Panc1 (cell line): ENCODE measurements at regions not wholly inside any gene's neighbourhood (a gene's known extent, or its start where the extent isn't known, plus 50 kb on each side); places are given as distances from the start of the nearest gene placed in this dataset.

Experiments used
- ATAC-seq: fragments of 200-7000 bp; cut with Tn5 transposase; 2 replicates; pipeline ENCODE4 v1.9.1; 2020; ENCODE audit warnings: mild to moderate bottlenecking, moderate library complexity
- BruUV-seq: library from RNA; stranded (reverse); fragments of 400-500 nt; replicated peaks from 2 replicates; lab custom pipeline; 2021; lab: Mats Ljungman, UMichigan
- CTCF ChIA-PET: fragments of 300-600 bp; sonication (Branson Sonifier 250); formaldehyde crosslinking; loops from one replicate; lab custom pipeline; 2022; ENCODE audit warnings: antibody characterized with exemption; lab: Charles Lee
- POLR2A ChIA-PET: fragments of 300-600 bp; sonication (Branson Sonifier 250); formaldehyde crosslinking; loops from one replicate; lab custom pipeline; 2022; ENCODE audit warnings: antibody characterized with exemption; lab: Charles Lee
- DNase-seq: peaks from one replicate; pipeline ENCODE4 v3.0.0-alpha.2; 2010; ENCODE audit warnings: low read depth, low spot score
- H3K27ac ChIP-seq: 2 replicates; pipeline ENCODE4 v1.5.1; 2011; ENCODE audit warnings: mild to moderate bottlenecking, low read length, inconsistent platforms
- H3K27me3 ChIP-seq: fragments of 200-500 bp; sonication (Bioruptor generic); 2 replicates; pipeline ENCODE4 v1.6.0; 2014; ENCODE audit warnings: low read length, inconsistent platforms; ENCODE audit not compliant: control insufficient read depth, insufficient read depth
- H3K36me3 ChIP-seq: fragments of 200-500 bp; sonication (Bioruptor generic); 2 replicates; pipeline ENCODE4 v1.5.1; 2014; ENCODE audit warnings: inconsistent platforms, mild to moderate bottlenecking, low read length, moderate library complexity; ENCODE audit not compliant: control insufficient read depth, insufficient read depth
- H3K4me1 ChIP-seq: 2 replicates; pipeline ENCODE4 v1.5.1; 2011; ENCODE audit warnings: inconsistent platforms, mild to moderate bottlenecking, low read length, moderate library complexity; ENCODE audit not compliant: control insufficient read depth, insufficient read depth
- H3K4me3 ChIP-seq, 2 experiments: 2 replicates each; pipeline ENCODE4 v1.5.1; 2011 to 2012; ENCODE audit warnings: low read depth in 2 of 2, low read length in 2 of 2, mild to moderate bottlenecking in 2 of 2, inconsistent platforms in 1 of 2, moderate library complexity in 1 of 2
- H3K9me3 ChIP-seq: fragments of 200-500 bp; sonication (Bioruptor generic); 2 replicates; pipeline ENCODE4 v1.5.1; 2014; ENCODE audit warnings: low read depth, mild to moderate bottlenecking, inconsistent platforms, low read length, moderate library complexity; ENCODE audit not compliant: control insufficient read depth, insufficient read depth
- CTCF ChIP-seq: fragments of 450-650 bp; IDR thresholded peaks from 2 replicates; pipeline ENCODE4 v1.5.1; 2017; ENCODE audit warnings: mild to moderate bottlenecking
- POLR2AphosphoS5 ChIP-seq: IDR thresholded peaks from 2 replicates; pipeline ENCODE4 v1.6.1; 2012; ENCODE audit warnings: mild to moderate bottlenecking, low read depth, low read length, moderate library complexity
- SIN3A ChIP-seq: IDR thresholded peaks from 2 replicates; pipeline ENCODE4 v1.6.1; 2012; ENCODE audit warnings: low read depth, mild to moderate bottlenecking, low read length, moderate library complexity, borderline replicate concordance; ENCODE audit not compliant: insufficient read depth
- TCF7L2 ChIP-seq: IDR thresholded peaks from 2 replicates; pipeline ENCODE4 v1.6.1; 2011; ENCODE audit warnings: mild to moderate bottlenecking, low read depth, low read length, inconsistent platforms
- in situ Hi-C: cut with HindIII; loops from 2 replicates; pipeline ENCODE4 v1.10.0; 2016; ENCODE audit warnings: low sequenced_read_pairs, low pct_unique_long_range_greater_than_20kb
- intact Hi-C: fragments of 100-400 bp; cut with micrococcal nuclease; formaldehyde crosslinking; loops from one replicate; pipeline ENCODE4 v1.10.0; 2022; ENCODE audit not compliant: unreplicated experiment
- TF ChIP-seq, protein P1 (sequence below), 2 experiments: IDR thresholded peaks; 2 replicates each; pipeline ENCODE4 v1.6.1; 2011 to 2012; ENCODE audit warnings: low read depth in 2 of 2, control low read depth in 1 of 2, low read length in 1 of 2, mild to moderate bottlenecking in 1 of 2, moderate library complexity in 1 of 2; ENCODE audit not compliant: insufficient read depth in 1 of 2

- in situ Hi-C loops = no loop called here
- CTCF ChIA-PET = no interaction called here
- TF ChIP-seq, protein P1, sequence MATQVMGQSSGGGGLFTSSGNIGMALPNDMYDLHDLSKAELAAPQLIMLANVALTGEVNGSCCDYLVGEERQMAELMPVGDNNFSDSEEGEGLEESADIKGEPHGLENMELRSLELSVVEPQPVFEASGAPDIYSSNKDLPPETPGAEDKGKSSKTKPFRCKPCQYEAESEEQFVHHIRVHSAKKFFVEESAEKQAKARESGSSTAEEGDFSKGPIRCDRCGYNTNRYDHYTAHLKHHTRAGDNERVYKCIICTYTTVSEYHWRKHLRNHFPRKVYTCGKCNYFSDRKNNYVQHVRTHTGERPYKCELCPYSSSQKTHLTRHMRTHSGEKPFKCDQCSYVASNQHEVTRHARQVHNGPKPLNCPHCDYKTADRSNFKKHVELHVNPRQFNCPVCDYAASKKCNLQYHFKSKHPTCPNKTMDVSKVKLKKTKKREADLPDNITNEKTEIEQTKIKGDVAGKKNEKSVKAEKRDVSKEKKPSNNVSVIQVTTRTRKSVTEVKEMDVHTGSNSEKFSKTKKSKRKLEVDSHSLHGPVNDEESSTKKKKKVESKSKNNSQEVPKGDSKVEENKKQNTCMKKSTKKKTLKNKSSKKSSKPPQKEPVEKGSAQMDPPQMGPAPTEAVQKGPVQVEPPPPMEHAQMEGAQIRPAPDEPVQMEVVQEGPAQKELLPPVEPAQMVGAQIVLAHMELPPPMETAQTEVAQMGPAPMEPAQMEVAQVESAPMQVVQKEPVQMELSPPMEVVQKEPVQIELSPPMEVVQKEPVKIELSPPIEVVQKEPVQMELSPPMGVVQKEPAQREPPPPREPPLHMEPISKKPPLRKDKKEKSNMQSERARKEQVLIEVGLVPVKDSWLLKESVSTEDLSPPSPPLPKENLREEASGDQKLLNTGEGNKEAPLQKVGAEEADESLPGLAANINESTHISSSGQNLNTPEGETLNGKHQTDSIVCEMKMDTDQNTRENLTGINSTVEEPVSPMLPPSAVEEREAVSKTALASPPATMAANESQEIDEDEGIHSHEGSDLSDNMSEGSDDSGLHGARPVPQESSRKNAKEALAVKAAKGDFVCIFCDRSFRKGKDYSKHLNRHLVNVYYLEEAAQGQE (IDR thresholded peaks at IDR 0.05; ENCODE audit: insufficient read depth in 1 of 2, low read depth in 2 of 2, low read length in 1 of 2) = no peak
- TF ChIP-seq POLR2AphosphoS5 = no peak
- no peak for TF ChIP-seq CTCF
- TF ChIP-seq SIN3A = no peak
- no peak for TF ChIP-seq TCF7L2
- intact Hi-C loops = no loop called here
- no peak overlapping the region for H3K4me3 ChIP-seq
- no peaks in the 10 kb centered on the region for H3K27me3 ChIP-seq
- POLR2A ChIA-PET = no interaction called here
- H3K36me3 ChIP-seq = no peaks in the 10 kb centered on the region
- ATAC-seq (no peak), DNase-seq (no peak)
- H3K27ac ChIP-seq = no peak overlapping the region
- no peaks in the 10 kb centered on the region for H3K9me3 ChIP-seq
- BruUV-seq = no TSS peak
- H3K4me1 ChIP-seq = no peaks in the 10 kb centered on the region
Measured at GRCh38 chr4:184883024-184883423, 57.3 kb upstream of the ACSL1 start.

DNA sequence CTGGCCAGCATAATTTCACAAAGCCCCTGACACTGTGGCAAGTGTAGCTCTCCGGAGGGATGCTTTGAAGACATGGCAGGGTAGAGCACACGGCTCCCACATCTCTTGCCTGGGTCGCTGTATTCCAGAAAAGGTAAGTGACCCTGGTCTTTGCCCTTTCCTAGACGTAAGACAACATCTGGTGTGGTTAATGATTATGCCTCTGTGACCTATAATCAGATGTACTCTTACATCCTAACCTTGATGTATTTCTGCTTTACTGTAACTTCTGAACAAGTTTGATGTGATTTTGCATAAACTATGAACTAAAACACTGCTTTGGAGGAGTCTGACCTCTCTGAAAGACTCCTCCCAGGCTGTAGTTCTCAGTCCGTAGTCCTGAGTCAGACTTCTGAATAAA lies 59.1 kb upstream of the ACSL1 start:
- no peak for ATAC-seq
- CTCF ChIA-PET = no interaction called here
- in situ Hi-C loops = no loop called here

More for the DNA sequence above, 59.1 kb upstream of the ACSL1 start:
- TF ChIP-seq, protein P1 (IDR thresholded peaks at IDR 0.05; ENCODE audit: insufficient read depth in 1 of 2, low read depth in 2 of 2, low read length in 1 of 2) = no peak
- TF ChIP-seq CTCF (no peak), TCF7L2 (no peak)
- Histone ChIP-seq H3K4me3 (no peak overlapping the region), H3K9me3 (no peaks in the 10 kb centered on the region), H3K27ac (no peak overlapping the region), H3K36me3 (no peaks in the 10 kb centered on the region), H3K4me1 (no peaks in the 10 kb centered on the region), H3K27me3 (no peaks in the 10 kb centered on the region)
- DNase-seq = no peak
- no TSS peak for BruUV-seq
- POLR2A ChIA-PET = no interaction called here
- intact Hi-C loops = no loop called here
